PC-9 (cell line): ENCODE measurements at regions not wholly inside any gene's neighbourhood (a gene's known extent, or its start where the extent isn't known, plus 50 kb on each side); places are given as distances from the start of the nearest gene placed in this dataset.
"Not testable (repeated sequence)": the region's sequence is repeated elsewhere in the genome, so short reads cannot be mapped to it uniquely, and the experiment has no call there.

Source experiments
- BruUV-seq: library from RNA; stranded (reverse); fragments of 400-500 nt; replicated peaks from 2 replicates; lab custom pipeline; 2021; lab: Mats Ljungman, UMichigan
- CTCF ChIA-PET: fragments of 300-600 bp; sonication (Branson Sonifier 250); formaldehyde crosslinking; loops from one replicate; lab custom pipeline; 2022; ENCODE audit warnings: antibody characterized with exemption; lab: Charles Lee
- POLR2A ChIA-PET: fragments of 300-600 bp; sonication (Branson Sonifier 250); formaldehyde crosslinking; loops from one replicate; lab custom pipeline; 2022; ENCODE audit warnings: antibody characterized with exemption; ENCODE audit not compliant: unreplicated experiment; lab: Charles Lee
- DNase-seq, 2 experiments: peaks; one replicate each; pipeline versions ENCODE4 v3.0.0 to v3.0.0-alpha.2; 2015 to 2022; ENCODE audit warnings: mixed read lengths in 1 of 2
- H2AFZ ChIP-seq: fragments of 200-600 bp; sonication (generic); 2 replicates; pipeline ENCODE4 v1.8.1; 2017; ENCODE audit warnings: antibody characterized with exemption
- H3F3A ChIP-seq: fragments of 200-600 bp; sonication (generic); 2 replicates; pipeline ENCODE4 v1.8.1; 2017; ENCODE audit warnings: antibody characterized with exemption, mild to moderate bottlenecking, low read depth; ENCODE audit not compliant: insufficient read depth
- H3K27ac ChIP-seq: fragments of 200-600 bp; sonication (generic); 2 replicates; pipeline ENCODE4 v1.6.1; 2016; ENCODE audit warnings: mixed run types
- H3K27me3 ChIP-seq: fragments of 200-600 bp; sonication (generic); 2 replicates; pipeline ENCODE4 v1.6.1; 2016; ENCODE audit warnings: low read depth, mixed run types; ENCODE audit not compliant: insufficient read depth
- H3K36me3 ChIP-seq: fragments of 200-600 bp; sonication (generic); 2 replicates; pipeline ENCODE4 v1.6.1; 2016; ENCODE audit warnings: low read depth, mixed run types
- H3K4me1 ChIP-seq: fragments of 200-600 bp; sonication (generic); replicated peaks from 2 replicates; pipeline ENCODE4 v1.6.1; 2016; ENCODE audit warnings: mixed run types; ENCODE audit not compliant: insufficient read depth
- H3K4me2 ChIP-seq: fragments of 200-600 bp; sonication (generic); 2 replicates; pipeline ENCODE4 v1.6.1; 2017; ENCODE audit warnings: mixed run types
- H3K4me3 ChIP-seq: fragments of 200-600 bp; sonication (generic); 2 replicates; pipeline ENCODE4 v1.6.1; 2016; ENCODE audit warnings: mixed run types
- H3K79me2 ChIP-seq: fragments of 200-600 bp; sonication (generic); 2 replicates; pipeline ENCODE4 v1.6.1; 2017; ENCODE audit warnings: low read depth, mixed run types
- H3K9me2 ChIP-seq: fragments of 200-600 bp; sonication (generic); 2 replicates; pipeline ENCODE4 v1.8.1; 2017; ENCODE audit warnings: mild to moderate bottlenecking; ENCODE audit not compliant: insufficient read depth
- H3K9me3 ChIP-seq: fragments of 200-600 bp; sonication (generic); 2 replicates; pipeline ENCODE4 v1.8.1; 2016; ENCODE audit warnings: low read depth; ENCODE audit not compliant: insufficient read depth
- H4K20me1 ChIP-seq: fragments of 200-600 bp; sonication (generic); 2 replicates; pipeline ENCODE4 v1.8.1; 2017; ENCODE audit not compliant: insufficient read depth
- intact Hi-C: fragments of 100-400 bp; cut with micrococcal nuclease; formaldehyde crosslinking; loops from one replicate; pipeline ENCODE4 v1.10.0; 2022; ENCODE audit not compliant: unreplicated experiment

DNA sequence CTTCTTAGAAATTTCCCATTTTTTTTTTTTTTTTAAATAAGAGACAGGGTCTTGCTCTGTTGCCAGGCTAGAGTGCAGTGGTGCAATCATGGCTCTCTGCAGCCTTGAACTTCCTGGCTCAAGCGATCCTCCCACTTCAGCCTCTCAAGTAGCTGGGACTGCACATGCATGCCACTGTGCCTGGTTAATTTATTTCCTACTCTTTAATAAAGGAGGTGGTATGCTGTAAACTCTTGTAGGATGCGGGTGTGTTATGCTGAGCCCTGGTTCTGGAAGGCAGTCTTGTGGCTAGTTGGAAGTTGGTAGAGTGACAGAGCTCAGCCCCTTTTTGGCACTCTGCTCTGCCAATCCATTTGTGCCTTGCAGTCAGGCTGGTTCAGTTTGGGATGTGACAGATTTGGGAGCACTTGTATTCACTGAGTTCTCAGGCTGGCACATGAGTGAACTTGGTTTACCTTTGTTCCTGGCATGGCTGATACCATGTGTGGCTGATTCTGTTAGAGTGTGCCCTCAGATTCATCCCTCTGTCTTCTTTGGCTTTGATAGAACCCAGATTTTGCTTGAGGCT is 58.3 kb downstream of the NPIPB11 start:
- H3K27ac ChIP-seq, H3K9me2 ChIP-seq, H3F3A ChIP-seq, H2AFZ ChIP-seq, DNase-seq, H3K4me2 ChIP-seq, H3K36me3 ChIP-seq, BruUV-seq, H3K4me3 ChIP-seq, H3K79me2 ChIP-seq, POLR2A ChIA-PET, H3K27me3 ChIP-seq, H3K9me3 ChIP-seq, H4K20me1 ChIP-seq, intact Hi-C loops, CTCF ChIA-PET: not testable (repeated sequence)
- H3K4me1 ChIP-seq: peaks cover 12% of the 10 kb centered on the region; the same call in 1 of the 2 replicates

DNA sequence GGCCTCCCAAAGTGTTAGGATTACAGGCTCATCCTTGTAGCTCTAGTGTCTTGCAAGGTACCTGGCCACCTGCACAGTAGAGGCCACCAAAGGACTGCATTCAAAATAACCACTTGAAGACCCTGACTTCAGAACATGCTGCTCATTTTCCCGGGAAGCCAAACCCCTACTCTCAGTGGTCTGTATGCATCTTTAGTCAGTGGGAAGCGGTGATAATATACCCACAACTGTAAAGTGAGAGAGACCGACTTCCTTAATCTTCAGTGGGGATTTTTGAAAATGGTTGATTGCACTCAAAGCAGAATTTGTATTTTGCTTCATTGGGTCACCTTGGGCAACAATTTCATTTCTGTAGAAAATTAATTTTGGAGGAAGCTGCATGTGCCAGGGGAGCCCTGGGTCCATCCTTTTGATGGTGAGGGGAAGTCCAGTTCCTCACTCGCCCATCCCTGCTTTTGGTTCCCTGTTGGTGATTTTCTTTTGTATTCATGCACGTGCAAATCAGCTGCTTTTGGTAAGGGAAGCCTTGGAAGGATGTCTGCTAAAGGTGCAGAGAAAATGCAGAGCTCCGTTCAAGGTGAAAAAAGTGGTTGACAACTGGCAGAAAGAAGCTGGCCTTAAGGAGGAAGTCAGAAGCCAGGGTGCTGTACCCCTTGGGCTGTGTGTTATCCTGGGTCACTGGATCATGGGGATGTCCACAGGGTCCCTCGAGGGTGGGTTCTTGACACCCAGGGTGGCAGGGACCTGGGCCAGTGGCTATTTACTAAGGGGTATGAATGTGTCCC is 59.5 kb downstream of the NPIPB11 start:
- H3K4me3 ChIP-seq, H3K36me3 ChIP-seq, H3F3A ChIP-seq, DNase-seq, H4K20me1 ChIP-seq, POLR2A ChIA-PET, H3K27ac ChIP-seq, BruUV-seq, H3K79me2 ChIP-seq, H3K9me2 ChIP-seq, CTCF ChIA-PET, H3K4me2 ChIP-seq, H3K27me3 ChIP-seq, H2AFZ ChIP-seq, H3K9me3 ChIP-seq, intact Hi-C loops: not testable (repeated sequence)
- H3K4me1 ChIP-seq: peaks cover 12% of the 10 kb centered on the region; the same call in 1 of the 2 replicates

DNA sequence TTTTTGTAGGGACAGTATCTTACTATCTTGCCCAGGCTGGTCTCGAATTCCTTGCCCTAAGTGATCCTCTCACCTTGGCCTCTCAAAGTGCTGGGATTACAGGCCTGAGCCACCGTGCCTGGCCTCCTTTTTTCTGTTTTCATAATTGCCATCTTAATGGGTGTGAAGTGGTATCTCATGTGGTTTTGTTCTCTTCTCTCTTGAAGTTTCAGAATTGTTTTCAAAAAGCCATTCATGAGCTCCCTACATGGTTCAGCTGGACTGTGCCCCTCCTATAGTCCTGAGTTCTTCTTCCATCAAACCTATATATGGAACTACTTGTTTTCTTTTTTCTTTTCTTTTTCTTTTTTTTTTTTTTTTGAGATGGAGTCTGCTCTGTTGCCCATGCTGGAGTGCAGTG is 60.3 kb downstream of the NPIPB11 start:
- H3K27me3 ChIP-seq, intact Hi-C loops, DNase-seq, H3F3A ChIP-seq, H3K27ac ChIP-seq, BruUV-seq, POLR2A ChIA-PET, H3K36me3 ChIP-seq, H3K79me2 ChIP-seq, H3K9me2 ChIP-seq, H3K9me3 ChIP-seq, H3K4me3 ChIP-seq, CTCF ChIA-PET, H3K4me2 ChIP-seq, H2AFZ ChIP-seq, H4K20me1 ChIP-seq: not testable (repeated sequence)
- peaks cover 12% of the 10 kb centered on the region; the same call in 1 of the 2 replicates for H3K4me1 ChIP-seq

DNA sequence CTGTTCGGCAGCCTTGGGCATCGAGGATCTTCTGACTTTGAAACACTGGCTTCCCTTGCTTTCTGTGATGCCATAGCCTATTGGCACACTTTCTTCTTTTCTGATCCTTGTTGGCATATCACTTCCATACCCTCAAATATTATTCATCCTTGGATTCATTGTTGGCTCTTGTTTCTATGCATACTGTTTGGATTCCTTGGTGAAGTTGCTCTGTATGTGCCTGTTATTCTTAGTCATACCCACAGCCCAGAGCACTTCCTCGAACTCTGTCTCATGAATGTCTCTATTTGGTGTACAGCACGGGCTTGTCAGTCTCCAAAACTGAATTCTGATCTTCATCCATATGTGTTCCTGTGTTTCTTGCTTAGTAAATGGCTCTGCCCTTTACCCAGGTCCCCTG is 63.6 kb downstream of the NPIPB11 start:
- H3K4me2 ChIP-seq, H3K4me1 ChIP-seq, H3K79me2 ChIP-seq, H3K27me3 ChIP-seq, H4K20me1 ChIP-seq, H3K4me3 ChIP-seq, H3K9me3 ChIP-seq, H2AFZ ChIP-seq, BruUV-seq, H3K27ac ChIP-seq, H3K36me3 ChIP-seq, H3K9me2 ChIP-seq, CTCF ChIA-PET, H3F3A ChIP-seq, intact Hi-C loops: not testable (repeated sequence)
- POLR2A ChIA-PET: interaction anchor here (0.6 kb wide), 1 partner anchor 66 kb away, joined by 6 read pairs; no protein-coding TSS in a partner anchor
- DNase-seq: peak in 1 of 2 experiments; percentile 37

DNA sequence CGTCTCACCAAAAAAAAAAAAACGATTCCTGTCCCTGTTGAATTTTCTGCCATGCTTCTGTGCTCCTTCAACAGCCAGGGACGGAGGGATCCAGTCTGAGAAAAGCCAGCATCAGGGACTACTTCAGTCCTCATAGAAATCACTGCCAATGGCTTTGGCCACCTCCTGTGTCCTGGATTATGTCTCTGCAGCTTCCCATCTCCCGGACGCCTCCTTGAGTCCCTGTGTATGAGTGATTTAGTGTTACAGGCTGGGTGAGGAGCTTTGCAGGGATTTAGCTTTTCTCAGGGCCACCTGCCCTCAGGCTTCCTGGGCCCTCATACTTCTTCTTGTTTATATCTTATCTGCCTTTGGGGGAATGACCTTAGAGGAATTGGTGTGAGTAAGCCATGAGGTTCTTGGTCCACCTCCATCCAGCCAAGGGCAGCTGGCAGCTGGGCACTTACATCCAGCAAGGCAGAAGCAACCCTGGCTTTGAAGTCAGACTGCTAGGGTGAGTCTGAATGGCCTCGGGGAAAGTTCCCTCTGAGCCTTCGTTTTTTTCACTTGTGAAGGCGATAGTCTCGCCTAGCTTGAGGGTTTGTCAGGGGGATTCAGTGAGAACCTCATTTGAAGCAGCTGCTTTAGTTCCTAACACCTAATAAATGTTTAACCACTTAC is 65.6 kb downstream of the NPIPB11 start:
- H3F3A ChIP-seq, H3K27me3 ChIP-seq, H3K4me1 ChIP-seq, BruUV-seq, CTCF ChIA-PET, H4K20me1 ChIP-seq, H3K27ac ChIP-seq, H3K4me3 ChIP-seq, H2AFZ ChIP-seq, H3K36me3 ChIP-seq, intact Hi-C loops, H3K79me2 ChIP-seq, H3K4me2 ChIP-seq, H3K9me3 ChIP-seq, POLR2A ChIA-PET, H3K9me2 ChIP-seq: not testable (repeated sequence)
- peak in 1 of 2 experiments; percentile 53 for DNase-seq

DNA sequence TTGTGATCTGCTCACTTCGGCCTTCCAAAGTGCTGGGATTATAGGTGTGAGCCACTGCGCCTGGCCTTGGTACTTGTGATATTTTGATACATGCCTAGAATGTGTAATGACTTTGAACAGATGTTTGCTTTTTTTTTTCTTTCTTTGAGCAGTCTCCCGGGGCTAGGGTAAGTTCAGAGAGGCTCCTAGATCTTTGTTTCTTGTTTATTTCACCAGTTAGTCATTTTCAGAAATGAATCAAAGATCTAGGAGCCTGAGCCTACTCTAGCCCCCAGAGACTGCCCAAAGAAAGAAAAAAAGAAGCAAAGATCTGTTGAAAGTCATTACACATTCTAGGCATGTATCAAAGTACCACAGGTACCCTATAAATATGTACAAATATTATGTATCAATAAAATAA is 66.3 kb downstream of the NPIPB11 start:
- BruUV-seq, H3K79me2 ChIP-seq, CTCF ChIA-PET, DNase-seq, H3K36me3 ChIP-seq, H3K4me3 ChIP-seq, H3K4me2 ChIP-seq, intact Hi-C loops, H3K9me2 ChIP-seq, POLR2A ChIA-PET, H3K27ac ChIP-seq, H2AFZ ChIP-seq, H3K9me3 ChIP-seq, H3F3A ChIP-seq, H4K20me1 ChIP-seq, H3K4me1 ChIP-seq, H3K27me3 ChIP-seq: not testable (repeated sequence)
